Fibroblast of lung (primary cell): ENCODE measurements at regions not wholly inside any gene's neighbourhood (a gene's known extent, or its start where the extent isn't known, plus 50 kb on each side); places are given as distances from the start of the nearest gene placed in this dataset.

ENCODE experiments used
- DNase-seq, 2 donors: peaks; one replicate each; pipeline versions ENCODE4 v3.0.0 to v3.0.0-alpha.2; 2010; ENCODE audit warnings: low read depth in 2 of 2
- H2AFZ ChIP-seq: 2 replicates; pipeline ENCODE4 v1.5.1; 2012; ENCODE audit warnings: low read length, control low read depth, inconsistent platforms
- H3K27ac ChIP-seq: 2 replicates; pipeline ENCODE4 v1.5.1; 2011; ENCODE audit warnings: low read length, control low read depth; ENCODE audit not compliant: insufficient read depth
- H3K27me3 ChIP-seq: 2 replicates; pipeline ENCODE4 v1.5.1; 2011; ENCODE audit warnings: mild to moderate bottlenecking, low read length; ENCODE audit not compliant: control insufficient read depth, insufficient read depth
- H3K36me3 ChIP-seq: 2 replicates; pipeline ENCODE4 v1.5.1; 2011; ENCODE audit warnings: low read length; ENCODE audit not compliant: control insufficient read depth, insufficient read depth
- H3K4me1 ChIP-seq: 2 replicates; pipeline ENCODE4 v1.5.1; 2011; ENCODE audit warnings: low read length; ENCODE audit not compliant: control insufficient read depth, insufficient read depth; ENCODE audit errors: extremely low read depth
- H3K4me2 ChIP-seq: 2 replicates; pipeline ENCODE4 v1.5.1; 2011; ENCODE audit warnings: low read length, control low read depth; ENCODE audit not compliant: insufficient read depth; ENCODE audit errors: extremely low read depth
- H3K4me3 ChIP-seq, 4 experiments: fragments of 200-600 bp in 1 of 4; sonication (generic) in 1 of 4; replicated peaks in 1 of 4; 2 replicates each; pipeline ENCODE4 v1.5.1; 2011 to 2016; ENCODE audit warnings: low read length in 4 of 4, low read depth in 3 of 4, mild to moderate bottlenecking in 3 of 4, control low read depth in 2 of 4, inconsistent platforms in 1 of 4, mixed read lengths in 1 of 4; ENCODE audit not compliant: insufficient read depth in 1 of 4; ENCODE audit errors: control extremely low read depth in 1 of 4
- H3K79me2 ChIP-seq: 2 replicates; pipeline ENCODE4 v1.5.1; 2012; ENCODE audit warnings: mild to moderate bottlenecking, low read length, inconsistent platforms; ENCODE audit not compliant: control insufficient read depth, insufficient read depth
- H3K9ac ChIP-seq: 2 replicates; pipeline ENCODE4 v1.5.1; 2011; ENCODE audit warnings: mild to moderate bottlenecking, low read length, control low read depth; ENCODE audit not compliant: insufficient read depth
- H3K9me3 ChIP-seq: 2 replicates; pipeline ENCODE4 v1.5.1; 2012; ENCODE audit warnings: low read depth, low read length; ENCODE audit not compliant: control insufficient read depth, insufficient read depth
- H4K20me1 ChIP-seq: 2 replicates; pipeline ENCODE4 v1.5.1; 2011; ENCODE audit warnings: low read length; ENCODE audit not compliant: control insufficient read depth, insufficient read depth; ENCODE audit errors: extremely low read depth
- CTCF ChIP-seq, 2 donors: IDR thresholded peaks in 1 of 2; conservative IDR thresholded peaks in 1 of 2; 1 replicate in 1 of 2; 2 replicates in 1 of 2; pipeline ENCODE4 v1.5.1; 2011 to 2012; ENCODE audit warnings: low read length in 2 of 2, control low read depth in 1 of 2, inconsistent platforms in 1 of 2, low read depth in 1 of 2, mild to moderate bottlenecking in 1 of 2
- EZH2 ChIP-seq: IDR thresholded peaks from 2 replicates; pipeline ENCODE4 v1.5.1; 2012; ENCODE audit warnings: low read length, control low read depth, mild to moderate bottlenecking; ENCODE audit errors: missing control alignments

- no peak for DNase-seq
- Histone ChIP-seq H3K9me3 (no peaks in the 10 kb centered on the region), H3K4me2 (no peak overlapping the region), H3K36me3 (no peaks in the 10 kb centered on the region), H3K9ac (no peak overlapping the region), H3K27ac (no peak overlapping the region), H3K4me3 (no peak overlapping the region), H3K79me2 (no peaks in the 10 kb centered on the region), H4K20me1 (no peaks in the 10 kb centered on the region), H3K27me3 (no peaks in the 10 kb centered on the region), H2AFZ (no peak overlapping the region), H3K4me1 (no peaks in the 10 kb centered on the region)
- TF ChIP-seq EZH2: no peak
- no peak for TF ChIP-seq CTCF (conservative IDR thresholded peaks at IDR 0.05 in 1 of 2, IDR thresholded peaks at IDR 0.05 in 1 of 2; ENCODE audit: low read depth in 1 of 2, low read length in 2 of 2)
Observed at GRCh38 chr1:208446271-208446691, 202.1 kb upstream of the PLXNA2 start.

- H3K36me3 ChIP-seq: no peaks in the 10 kb centered on the region
- TF ChIP-seq CTCF (conservative IDR thresholded peaks at IDR 0.05 in 1 of 2, IDR thresholded peaks at IDR 0.05 in 1 of 2; ENCODE audit: low read depth in 1 of 2, low read length in 2 of 2) (no peak), EZH2 (no peak)
- no peak overlapping the region for H3K4me3 ChIP-seq
- no peaks in the 10 kb centered on the region for H3K79me2 ChIP-seq
- H3K27ac ChIP-seq: no peak overlapping the region
- H3K4me1 ChIP-seq: no peaks in the 10 kb centered on the region
- no peak for DNase-seq
- no peak overlapping the region for H3K9ac ChIP-seq
- no peak overlapping the region for H3K4me2 ChIP-seq
- no peaks in the 10 kb centered on the region for H4K20me1 ChIP-seq
- no peaks in the 10 kb centered on the region for H3K9me3 ChIP-seq
- no peak overlapping the region for H2AFZ ChIP-seq
- H3K27me3 ChIP-seq: no peaks in the 10 kb centered on the region
Observed at GRCh38 chr1:208448425-208448824, 204.2 kb upstream of the PLXNA2 start.

- DNase-seq: no peak
- H2AFZ ChIP-seq: no peak overlapping the region
- H3K79me2 ChIP-seq: no peaks in the 10 kb centered on the region
- no peaks in the 10 kb centered on the region for H4K20me1 ChIP-seq
- no peak overlapping the region for H3K27ac ChIP-seq
- no peaks in the 10 kb centered on the region for H3K27me3 ChIP-seq
- H3K36me3 ChIP-seq: no peaks in the 10 kb centered on the region
- no peak overlapping the region for H3K9ac ChIP-seq
- H3K4me3 ChIP-seq: no peak overlapping the region
- no peak for TF ChIP-seq EZH2
- no peak for TF ChIP-seq CTCF (conservative IDR thresholded peaks at IDR 0.05 in 1 of 2, IDR thresholded peaks at IDR 0.05 in 1 of 2; ENCODE audit: low read depth in 1 of 2, low read length in 2 of 2)
- no peaks in the 10 kb centered on the region for H3K9me3 ChIP-seq
- H3K4me2 ChIP-seq: no peak overlapping the region
- H3K4me1 ChIP-seq: no peaks in the 10 kb centered on the region
Observed at GRCh38 chr1:208449951-208450350, 205.8 kb upstream of the PLXNA2 start.
